Gastrocnemius medialis (tissue), 4 donors: ENCODE measurements at regions not wholly inside any gene's neighbourhood (a gene's known extent, or its start where the extent isn't known, plus 50 kb on each side); places are given as distances from the start of the nearest gene placed in this dataset.

ENCODE experiments used
- ATAC-seq, 2 donors: fragments of 150-250 bp; one replicate each; pipeline ENCODE4 v1.9.1; 2016
- DNase-seq, 2 donors: peaks; one replicate each; pipeline ENCODE4 v3.0.0-alpha.2; 2019
- H3K27ac ChIP-seq, 4 donors: fragments of 200-600 bp; sonication (generic); 1 replicate in 1 of 4; 2 replicates in 3 of 4; pipeline ENCODE4 v1.5.1; 2016 to 2018; ENCODE audit warnings: mild to moderate bottlenecking in 2 of 4, moderate library complexity in 1 of 4
- H3K27me3 ChIP-seq, 3 donors: fragments of 200-600 bp; sonication (generic) in 2 of 3; 1 replicate in 1 of 3; 2 replicates in 2 of 3; pipeline versions ENCODE4 v1.5.1 to v1.6.0; 2016 to 2019; ENCODE audit warnings: mild to moderate bottlenecking in 1 of 3, moderate library complexity in 1 of 3
- H3K36me3 ChIP-seq, 2 donors: fragments of 200-600 bp; sonication (generic) in 1 of 2; one replicate each; pipeline ENCODE4 v1.5.1; 2017 to 2018
- H3K4me1 ChIP-seq, 2 donors: fragments of 200-600 bp; sonication (generic) in 1 of 2; one replicate each; pipeline ENCODE4 v1.5.1; 2016 to 2017; ENCODE audit warnings: mild to moderate bottlenecking in 2 of 2
- H3K4me3 ChIP-seq, 4 donors: fragments of 200-600 bp; sonication (generic) in 3 of 4; 1 replicate in 1 of 4; 2 replicates in 3 of 4; pipeline ENCODE4 v1.5.1; 2016 to 2019; ENCODE audit warnings: mild to moderate bottlenecking in 2 of 4
- H3K9me3 ChIP-seq, 3 donors: fragments of 200-600 bp; sonication (generic) in 2 of 3; 1 replicate in 1 of 3; 2 replicates in 2 of 3; pipeline ENCODE4 v1.5.1; 2016 to 2019
- CTCF ChIP-seq, 5 experiments: fragments of 450-650 bp in 3 of 5; fragments of 200-600 bp in 2 of 5; sonication (generic) in 2 of 5; IDR thresholded peaks in 4 of 5; conservative IDR thresholded peaks in 1 of 5; 1 replicate in 4 of 5; 2 replicates in 1 of 5; pipeline ENCODE4 v1.5.1; 2016 to 2019; ENCODE audit warnings: antibody characterized with exemption in 5 of 5, mild to moderate bottlenecking in 3 of 5, moderate library complexity in 3 of 5
- POLR2A ChIP-seq, 2 donors: fragments of 450-650 bp; IDR thresholded peaks; one replicate each; pipeline ENCODE4 v1.6.1; 2017; ENCODE audit warnings: antibody characterized with exemption in 2 of 2, mild to moderate bottlenecking in 2 of 2, moderate library complexity in 2 of 2
- in situ Hi-C, 4 donors: fragments of 200-750 bp; cut with MboI; loops; one replicate each; pipeline versions ENCODE4 v1.15.0 to v1.8.0; 2017; ENCODE audit warnings: low sequenced_read_pairs in 4 of 4
- intact Hi-C: fragments of 100-400 bp; cut with DNase I; formaldehyde crosslinking; loops from one replicate; pipeline ENCODE4 v1.15.1; 2023; ENCODE audit warnings: low total_unique reads

DNA sequence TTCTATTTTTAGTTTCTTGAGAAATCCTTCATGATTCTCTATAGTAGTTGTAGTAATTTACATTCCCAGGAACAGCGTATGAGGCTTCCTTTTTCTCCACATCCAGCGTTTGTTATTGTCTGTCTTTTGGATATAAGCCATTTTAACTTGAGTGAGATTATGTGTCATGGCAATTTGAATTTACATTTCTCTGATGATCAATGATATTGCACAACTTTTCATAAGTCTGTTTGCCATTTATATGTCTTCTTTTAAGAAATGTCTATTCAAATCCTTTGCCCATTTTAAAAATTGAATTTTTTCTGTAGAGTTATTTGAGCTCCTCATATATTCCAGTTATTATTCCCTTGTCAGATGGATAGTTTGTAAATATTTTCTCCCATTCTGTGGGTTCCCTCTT is 285.1 kb downstream of the REEP3 start:
- Histone ChIP-seq H3K4me3 (no peak overlapping the region), H3K27ac (no peak overlapping the region), H3K9me3 (no peaks in the 10 kb centered on the region), H3K4me1 (no peaks in the 10 kb centered on the region), H3K27me3 (no peaks in the 10 kb centered on the region), H3K36me3 (no peaks in the 10 kb centered on the region)
- ATAC-seq (no peak), DNase-seq (no peak)
- in situ Hi-C loops (no loop called here), intact Hi-C loops (no loop called here)
- no peak for TF ChIP-seq CTCF (IDR thresholded peaks at IDR 0.05 in 4 of 5, conservative IDR thresholded peaks at IDR 0.05 in 1 of 5)
- TF ChIP-seq POLR2A (IDR thresholded peaks at IDR 0.05), result no peak

GRCh38 chr10:63812501-63812900 is 291.3 kb downstream of the REEP3 start:
- H3K27ac ChIP-seq, result no peak overlapping the region
- in situ Hi-C loops, result no loop called here
- ATAC-seq (no peak), DNase-seq (no peak)
- intact Hi-C loops, result no loop called here
- no peaks in the 10 kb centered on the region for H3K4me1 ChIP-seq
- TF ChIP-seq POLR2A (IDR thresholded peaks at IDR 0.05) (no peak), CTCF (IDR thresholded peaks at IDR 0.05 in 4 of 5, conservative IDR thresholded peaks at IDR 0.05 in 1 of 5) (no peak)
- no peaks in the 10 kb centered on the region for H3K36me3 ChIP-seq
- no peaks in the 10 kb centered on the region for H3K27me3 ChIP-seq
- H3K9me3 ChIP-seq, result no peaks in the 10 kb centered on the region
- no peak overlapping the region for H3K4me3 ChIP-seq

GRCh38 chr10:63819753-63820329 is 298.6 kb downstream of the REEP3 start:
- intact Hi-C loops, result loop anchor here (5.0 kb wide), 1 partner anchor 653 kb away; no protein-coding TSS in a partner anchor
- ATAC-seq (no peak), DNase-seq (peak; percentile 5 to 23)
- H3K36me3 ChIP-seq, result no peaks in the 10 kb centered on the region
- no peak overlapping the region for H3K27ac ChIP-seq
- in situ Hi-C loops, result no loop called here
- peak; percentile 27 to 68 (median 47) for TF ChIP-seq CTCF (IDR thresholded peaks at IDR 0.05 in 4 of 5, conservative IDR thresholded peaks at IDR 0.05 in 1 of 5)
- TF ChIP-seq POLR2A (IDR thresholded peaks at IDR 0.05), result no peak
- H3K9me3 ChIP-seq, result peaks cover 0 to 6% (median 0%) of the 10 kb centered on the region in 3 donors
- no peaks in the 10 kb centered on the region for H3K4me1 ChIP-seq
- no peak overlapping the region for H3K4me3 ChIP-seq
- H3K27me3 ChIP-seq, result no peaks in the 10 kb centered on the region

DNA sequence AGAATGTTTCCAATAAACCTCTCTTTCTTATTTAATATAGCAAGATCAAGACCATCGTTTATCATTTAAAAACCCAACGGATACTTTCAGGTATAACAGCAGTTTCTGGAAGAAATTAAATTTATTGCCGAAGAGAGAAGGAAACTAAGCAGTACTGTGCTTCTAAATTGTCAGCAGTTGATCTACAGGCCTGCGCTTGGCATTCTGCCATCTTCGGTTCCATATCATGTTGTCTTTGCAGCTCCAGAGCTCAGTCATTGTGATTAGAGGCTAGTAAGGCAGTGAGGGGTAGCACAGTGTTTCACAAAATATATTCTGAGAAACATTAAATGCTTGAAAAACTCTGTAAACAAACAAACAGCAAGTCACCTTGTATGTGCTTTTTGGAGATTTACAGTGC is 301.3 kb downstream of the REEP3 start:
- Histone ChIP-seq H3K4me3 (peak overlapping the region in 1 of 4 donors; percentile 27), H3K36me3 (no peaks in the 10 kb centered on the region), H3K4me1 (no peaks in the 10 kb centered on the region), H3K9me3 (peaks cover 0 to 6% (median 0%) of the 10 kb centered on the region in 3 donors), H3K27me3 (no peaks in the 10 kb centered on the region), H3K27ac (no peak overlapping the region)
- no peak for DNase-seq
- intact Hi-C loops, result no loop called here
- TF ChIP-seq POLR2A (IDR thresholded peaks at IDR 0.05) (no peak), CTCF (IDR thresholded peaks at IDR 0.05 in 4 of 5, conservative IDR thresholded peaks at IDR 0.05 in 1 of 5) (no peak)
- in situ Hi-C loops, result no loop called here
- ATAC-seq, result no peak

GRCh38 chr10:63825111-63825510 is 303.9 kb downstream of the REEP3 start:
- intact Hi-C loops (no loop called here), in situ Hi-C loops (no loop called here)
- no peaks in the 10 kb centered on the region for H3K36me3 ChIP-seq
- H3K9me3 ChIP-seq, result peaks cover 0 to 6% (median 0%) of the 10 kb centered on the region in 3 donors
- no peaks in the 10 kb centered on the region for H3K27me3 ChIP-seq
- ATAC-seq (no peak), DNase-seq (no peak)
- no peak overlapping the region for H3K4me3 ChIP-seq
- TF ChIP-seq POLR2A (IDR thresholded peaks at IDR 0.05) (no peak), CTCF (IDR thresholded peaks at IDR 0.05 in 4 of 5, conservative IDR thresholded peaks at IDR 0.05 in 1 of 5) (no peak)
- no peaks in the 10 kb centered on the region for H3K4me1 ChIP-seq
- no peak overlapping the region for H3K27ac ChIP-seq
